K562 (cell line): ENCODE measurements at regions not wholly inside any gene's neighbourhood (a gene's known extent, or its start where the extent isn't known, plus 50 kb on each side); places are given as distances from the start of the nearest gene placed in this dataset.

Experiments used
- ATAC-seq: fragments of 200-7000 bp; cut with Tn5 transposase; 3 replicates; pipeline ENCODE4 v1.9.1; 2020; ENCODE audit warnings: moderate library complexity
- BruUV-seq: library from RNA; stranded (reverse); fragments of 400-500 nt; replicated peaks from 2 replicates; lab custom pipeline; 2021; lab: Mats Ljungman, UMichigan
- CTCF ChIA-PET: fragments of 300-600 bp; formaldehyde crosslinking; extraction: SDS; loops from one replicate; lab custom pipeline; 2021; ENCODE audit warnings: low intra/inter-chr PET ratio; lab: Yijun Ruan, JAX
- POLR2A ChIA-PET: fragments of 300-600, 350-650 bp; sonication (Branson Sonifier 250); formaldehyde crosslinking; extraction: SDS; loops from one replicate; lab custom pipeline; 2021; ENCODE audit warnings: antibody characterized with exemption, inconsistent platforms; lab: Yijun Ruan, JAX
- DNase-seq, 4 experiments: peaks; one replicate each; pipeline versions ENCODE4 v3.0.0 to v3.0.0-alpha.2; 2011 to 2018; ENCODE audit warnings: low spot score in 3 of 4, mixed read lengths in 3 of 4; ENCODE audit errors: extremely low read depth in 1 of 4
- FAIRE-seq: peaks from 2 replicates; lab custom pipeline; 2011; peaks lifted over from hg19 to GRCh38; lab: Jason Lieb, UNC
- H2AFZ ChIP-seq: 2 replicates; pipeline ENCODE4 v1.6.0; 2011; ENCODE audit warnings: low read depth, low read length, control low read depth, inconsistent platforms
- H3K27ac ChIP-seq: fragments of 200-600 bp; 3 replicates; pipeline ENCODE4 v1.8.0; 2011; ENCODE audit warnings: low read depth, mild to moderate bottlenecking, control low read depth, inconsistent platforms, low read length, moderate library complexity, mixed read lengths; ENCODE audit errors: extremely low read depth
- H3K27me3 ChIP-seq, 2 experiments: fragments of 300-600 bp in 1 of 2; 2 replicates in 1 of 2; 3 replicates in 1 of 2; pipeline versions ENCODE4 v1.6.0 to v1.8.0; 2011; ENCODE audit warnings: inconsistent platforms in 2 of 2, low read length in 2 of 2, mild to moderate bottlenecking in 1 of 2, mixed read lengths in 1 of 2, moderate library complexity in 1 of 2; ENCODE audit not compliant: control insufficient read depth in 2 of 2, insufficient read depth in 2 of 2
- H3K36me3 ChIP-seq: fragments of 300-600 bp; 3 replicates; pipeline ENCODE4 v1.8.0; 2011; ENCODE audit warnings: mild to moderate bottlenecking, low read length, inconsistent platforms; ENCODE audit not compliant: control insufficient read depth, insufficient read depth
- H3K4me1 ChIP-seq, 2 experiments: fragments of 200-600 bp in 1 of 2; replicated peaks in 1 of 2; 2 replicates in 1 of 2; 3 replicates in 1 of 2; pipeline versions ENCODE4 v1.5.1 to v1.8.0; 2011; ENCODE audit warnings: inconsistent platforms in 2 of 2, low read length in 2 of 2, mild to moderate bottlenecking in 1 of 2, mixed read lengths in 1 of 2, moderate library complexity in 1 of 2; ENCODE audit not compliant: control insufficient read depth in 2 of 2, insufficient read depth in 2 of 2
- H3K4me2 ChIP-seq: 2 replicates; pipeline ENCODE4 v1.6.1; 2011; ENCODE audit warnings: low read length, control low read depth, inconsistent platforms, mixed read lengths; ENCODE audit not compliant: insufficient read depth
- H3K4me3 ChIP-seq: fragments of 200-600 bp; sonication (generic), shearing (Covaris generic); 2 replicates; pipeline ENCODE4 v1.5.1; 2016; ENCODE audit warnings: control low read depth, inconsistent platforms
- H3K79me2 ChIP-seq: fragments of 200-600 bp; 3 replicates; pipeline ENCODE4 v1.8.0; 2011; ENCODE audit warnings: low read length, inconsistent platforms; ENCODE audit not compliant: control insufficient read depth, insufficient read depth
- H3K9ac ChIP-seq, 2 experiments: 2 replicates each; pipeline versions ENCODE4 v1.6.0 to v1.6.1; 2011; ENCODE audit warnings: low read depth in 2 of 2, low read length in 2 of 2, control low read depth in 1 of 2, inconsistent platforms in 1 of 2, mild to moderate bottlenecking in 1 of 2, mixed read lengths in 1 of 2; ENCODE audit not compliant: insufficient read depth in 1 of 2
- H3K9me1 ChIP-seq: one replicate; pipeline ENCODE4 v1.6.0; 2011; ENCODE audit warnings: inconsistent platforms, mild to moderate bottlenecking, low read length, moderate library complexity; ENCODE audit not compliant: control insufficient read depth, insufficient read depth
- H3K9me3 ChIP-seq: replicated peaks from 2 replicates; pipeline ENCODE4 v1.5.1; 2011; ENCODE audit warnings: low read depth, low read length, inconsistent platforms; ENCODE audit not compliant: control insufficient read depth, insufficient read depth
- H4K20me1 ChIP-seq: replicated peaks from 2 replicates; pipeline ENCODE4 v1.6.1; 2011; ENCODE audit warnings: low read length, inconsistent platforms, mixed read lengths; ENCODE audit not compliant: control insufficient read depth, insufficient read depth
- ATF7 ChIP-seq: fragments of 450-650 bp; IDR thresholded peaks from 2 replicates; pipeline ENCODE4 v1.7.1; 2014; ENCODE audit warnings: mild to moderate bottlenecking, moderate library complexity
- BRCA1 ChIP-seq, 2 experiments: fragments of 450-650 bp in 1 of 2; sonication (generic) in 1 of 2; formaldehyde crosslinking in 1 of 2; IDR thresholded peaks; 2 replicates each; pipeline versions ENCODE4 v1.5.0 to v1.6.1; 2017 to 2020; ENCODE audit warnings: mild to moderate bottlenecking in 1 of 2, missing genetic modification reagents in 1 of 2
- EWSR1 ChIP-seq: fragments of 450-650 bp; IDR thresholded peaks from 2 replicates; pipeline ENCODE4 v1.6.1; 2018; ENCODE audit warnings: borderline replicate concordance, mild to moderate bottlenecking, low read depth, moderate library complexity; ENCODE audit not compliant: partially characterized antibody
- EZH2 ChIP-seq: IDR thresholded peaks from 2 replicates; pipeline ENCODE4 v1.6.1; 2012; ENCODE audit warnings: low read depth, mild to moderate bottlenecking, inconsistent platforms, low read length, borderline replicate concordance
- HDAC2 ChIP-seq: fragments of 450-650 bp; IDR thresholded peaks from 2 replicates; pipeline ENCODE4 v1.6.1; 2016; ENCODE audit warnings: mild to moderate bottlenecking
- HDGF ChIP-seq: fragments of 450-650 bp; IDR thresholded peaks from 2 replicates; pipeline ENCODE4 v1.6.1; 2016
- MYBL2 ChIP-seq, 2 experiments: fragments of 450-650 bp in 1 of 2; sonication (generic) in 1 of 2; formaldehyde crosslinking in 1 of 2; IDR thresholded peaks; 2 replicates each; pipeline versions ENCODE4 v1.6.1 to v1.8.1; 2017 to 2022; ENCODE audit warnings: borderline replicate concordance in 1 of 2, inconsistent platforms in 1 of 2, low read depth in 1 of 2, mild to moderate bottlenecking in 1 of 2, missing genetic modification reagents in 1 of 2, moderate library complexity in 1 of 2
- PCBP2 ChIP-seq: fragments of 200-400 bp; formaldehyde crosslinking; IDR thresholded peaks from 2 replicates; pipeline ENCODE4 v1.6.1; 2018; ENCODE audit warnings: low read length, low read depth, mild to moderate bottlenecking, moderate library complexity; ENCODE audit not compliant: poor library complexity, severe bottlenecking
- SIRT6 ChIP-seq: IDR thresholded peaks from one replicate; pipeline ENCODE4 v1.6.1; 2012; ENCODE audit warnings: low read depth, mild to moderate bottlenecking, control low read depth, inconsistent platforms, low read length, moderate library complexity
- TCF7 ChIP-seq: sonication (generic); IDR thresholded peaks from 2 replicates; pipeline ENCODE4 v1.6.1; 2016; ENCODE audit warnings: antibody characterized with exemption, borderline replicate concordance
- ZNF24 ChIP-seq: fragments of 450-650 bp; IDR thresholded peaks from 2 replicates; pipeline ENCODE4 v1.6.1; 2016
- WGBS: fragments of 100-300 bp; shearing (Covaris generic); methylation state at CpG from one replicate; pipeline ENCODE4 v1.1.6; 2016; ENCODE audit warnings: low coverage, mixed read lengths; ENCODE audit not compliant: insufficient coverage; ENCODE audit errors: missing lambda C conversion rate; 5-methylcytosine and 5-hydroxymethylcytosine counted together
- in situ Hi-C: fragments of 300-500 bp; cut with MboI; formaldehyde crosslinking; loops from 4 replicates; pipeline ENCODE4 v1.15.0; 2018; ENCODE audit warnings: inconsistent platforms, mixed read lengths
- intact Hi-C: fragments of 100-400 bp; cut with micrococcal nuclease; formaldehyde crosslinking; loops from 2 replicates; pipeline ENCODE4 v1.14.2; 2022
- TF ChIP-seq, protein P1 (sequence below): fragments of 250-450 bp; sonication (Bioruptor Pico); IDR thresholded peaks from 2 replicates; pipeline ENCODE4 v1.5.0; 2021; ENCODE audit warnings: mild to moderate bottlenecking, borderline replicate concordance

GRCh38 chr5:168097876-168098653, 193.4 kb upstream of the WWC1 start (continued):
- TF ChIP-seq PCBP2 (no peak), SIRT6 (no peak)

DNA sequence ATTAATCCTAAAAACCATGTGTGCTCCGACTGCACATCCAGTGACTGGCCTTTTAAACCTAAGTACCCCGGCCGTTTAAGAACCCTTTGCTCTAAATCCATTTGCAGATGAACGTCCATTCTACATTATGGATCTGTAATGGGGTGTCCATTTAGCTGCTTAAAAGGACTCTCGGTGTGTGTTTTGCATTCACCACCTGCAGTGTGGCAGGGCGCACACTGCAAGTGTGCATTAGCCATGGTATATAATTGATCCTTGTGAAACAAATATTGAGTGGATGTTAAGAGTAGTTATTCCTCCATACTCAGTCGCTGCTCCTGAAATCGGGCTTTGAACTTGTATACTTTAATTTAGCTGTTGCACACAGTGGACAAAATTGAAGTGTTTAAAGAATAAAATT, 190.1 kb upstream of the WWC1 start:
- CTCF ChIA-PET = no interaction called here
- H3K9me1 ChIP-seq = no peaks in the 10 kb centered on the region
- FAIRE-seq = no peak
- intact Hi-C loops (no loop called here), in situ Hi-C loops (no loop called here)
- no peaks in the 10 kb centered on the region; a peak in 1 of 5 replicates for H3K4me1 ChIP-seq
- no peak overlapping the region for H3K4me2 ChIP-seq
- POLR2A ChIA-PET = no interaction called here
- no peak overlapping the region for H2AFZ ChIP-seq
- no peaks in the 10 kb centered on the region for H3K36me3 ChIP-seq
- ATAC-seq = no peak
- no peaks in the 10 kb centered on the region for H3K79me2 ChIP-seq
- no peak overlapping the region for H3K4me3 ChIP-seq
- H3K27me3 ChIP-seq = no peaks in the 10 kb centered on the region
- H4K20me1 ChIP-seq = no peaks in the 10 kb centered on the region
- 0% methylated on average over 8 of the region's 8 CpGs for WGBS
- no peak for DNase-seq
- BruUV-seq = no TSS peak
- no peak overlapping the region for H3K27ac ChIP-seq
- no peaks in the 10 kb centered on the region for H3K9me3 ChIP-seq
- H3K9ac ChIP-seq = no peak overlapping the region
- TF ChIP-seq EZH2 = no peak
- no peak for TF ChIP-seq HDGF
- TF ChIP-seq, protein P1, sequence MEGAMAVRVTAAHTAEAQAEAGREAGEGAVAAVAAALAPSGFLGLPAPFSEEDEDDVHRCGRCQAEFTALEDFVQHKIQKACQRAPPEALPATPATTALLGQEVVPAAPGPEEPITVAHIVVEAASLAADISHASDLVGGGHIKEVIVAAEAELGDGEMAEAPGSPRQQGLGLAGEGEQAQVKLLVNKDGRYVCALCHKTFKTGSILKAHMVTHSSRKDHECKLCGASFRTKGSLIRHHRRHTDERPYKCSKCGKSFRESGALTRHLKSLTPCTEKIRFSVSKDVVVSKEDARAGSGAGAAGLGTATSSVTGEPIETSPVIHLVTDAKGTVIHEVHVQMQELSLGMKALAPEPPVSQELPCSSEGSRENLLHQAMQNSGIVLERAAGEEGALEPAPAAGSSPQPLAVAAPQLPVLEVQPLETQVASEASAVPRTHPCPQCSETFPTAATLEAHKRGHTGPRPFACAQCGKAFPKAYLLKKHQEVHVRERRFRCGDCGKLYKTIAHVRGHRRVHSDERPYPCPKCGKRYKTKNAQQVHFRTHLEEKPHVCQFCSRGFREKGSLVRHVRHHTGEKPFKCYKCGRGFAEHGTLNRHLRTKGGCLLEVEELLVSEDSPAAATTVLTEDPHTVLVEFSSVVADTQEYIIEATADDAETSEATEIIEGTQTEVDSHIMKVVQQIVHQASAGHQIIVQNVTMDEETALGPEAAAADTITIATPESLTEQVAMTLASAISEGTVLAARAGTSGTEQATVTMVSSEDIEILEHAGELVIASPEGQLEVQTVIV (CRISPR knock-in tag) = no peak
- no peak for TF ChIP-seq HDAC2
- TF ChIP-seq TCF7 = no peak
- no peak for TF ChIP-seq BRCA1 (IDR thresholded peaks at IDR 0.05)
- no peak for TF ChIP-seq BRCA1 (CRISPR knock-in tag; IDR thresholded peaks at IDR 0.05)
- no peak for TF ChIP-seq ZNF24
- TF ChIP-seq MYBL2 (IDR thresholded peaks at IDR 0.05; ENCODE audit: low read depth) = no peak
- TF ChIP-seq MYBL2 (CRISPR knock-in tag; IDR thresholded peaks at IDR 0.05; ENCODE audit: borderline replicate concordance) = no peak
- no peak for TF ChIP-seq ATF7
- TF ChIP-seq EWSR1 = no peak
